Activated T-helper 17 cell treated with anti-CD3 and anti-CD28 coated beads, Interleukin-2, amount 50 U/mL, for 72 hours (primary cell): ENCODE measurements at regions not wholly inside any gene's neighbourhood (a gene's known extent, or its start where the extent isn't known, plus 50 kb on each side); places are given as distances from the start of the nearest gene placed in this dataset.

Experiments used
- ATAC-seq: fragments of 150-1000 bp; cut with Tn5 transposase; replicated peaks from 2 replicates; pipeline ENCODE4 v1.10.0; 2021; ENCODE audit warnings: mild to moderate bottlenecking, moderate library complexity
- H3K27ac Mint-ChIP-seq: one replicate; pipeline ENCODE4 v1.8.0; 2022; ENCODE audit warnings: mixed read lengths
- H3K27me3 Mint-ChIP-seq: one replicate; pipeline ENCODE4 v1.8.0; 2022; ENCODE audit warnings: mixed read lengths
- H3K36me3 Mint-ChIP-seq: one replicate; pipeline ENCODE4 v1.8.0; 2022; ENCODE audit warnings: low read depth, mild to moderate bottlenecking, mixed read lengths
- H3K4me1 Mint-ChIP-seq: one replicate; pipeline ENCODE4 v1.8.0; 2022; ENCODE audit warnings: mixed read lengths
- H3K4me3 Mint-ChIP-seq: one replicate; pipeline ENCODE4 v1.8.0; 2022; ENCODE audit warnings: mild to moderate bottlenecking, mixed read lengths
- H3K9me3 Mint-ChIP-seq: one replicate; pipeline ENCODE4 v1.8.0; 2022; ENCODE audit warnings: mixed read lengths

GRCh38 chr12:22396735-22397134 is 62.2 kb upstream of the ST8SIA1 start:
- Mint-ChIP-seq H3K27ac (peak overlapping the region; percentile 80), H3K36me3 (no peaks in the 10 kb centered on the region), H3K27me3 (no peaks in the 10 kb centered on the region), H3K4me1 (peaks cover 19% of the 10 kb centered on the region), H3K9me3 (peaks cover 4% of the 10 kb centered on the region), H3K4me3 (peak overlapping the region; percentile 58)
- ATAC-seq = peak; percentile 21

DNA sequence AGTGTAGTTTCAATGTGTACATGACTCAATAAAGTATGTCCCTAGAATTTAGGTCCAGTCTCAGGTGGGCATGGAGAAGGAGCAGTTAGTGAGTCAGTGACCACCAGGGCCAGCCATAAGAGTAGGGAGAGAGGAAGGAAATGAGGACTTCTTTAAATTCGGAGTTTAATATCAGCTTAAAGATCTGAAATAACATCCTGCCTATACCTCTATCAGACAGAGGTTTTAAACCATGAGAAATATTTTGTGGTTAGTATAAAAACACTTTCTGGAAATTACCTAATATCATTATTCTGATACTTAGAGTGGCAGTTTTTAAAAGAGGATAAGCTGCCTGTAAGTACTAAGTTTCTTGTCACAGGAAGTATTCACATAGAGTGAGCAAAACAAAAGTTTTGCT is 61.7 kb upstream of the ST8SIA1 start:
- Mint-ChIP-seq H3K27ac (peak overlapping the region; percentile 80), H3K27me3 (no peaks in the 10 kb centered on the region), H3K4me1 (peaks cover 19% of the 10 kb centered on the region), H3K4me3 (peak overlapping the region; percentile 58), H3K9me3 (peaks cover 4% of the 10 kb centered on the region), H3K36me3 (no peaks in the 10 kb centered on the region)
- ATAC-seq = peak; percentile 74

DNA sequence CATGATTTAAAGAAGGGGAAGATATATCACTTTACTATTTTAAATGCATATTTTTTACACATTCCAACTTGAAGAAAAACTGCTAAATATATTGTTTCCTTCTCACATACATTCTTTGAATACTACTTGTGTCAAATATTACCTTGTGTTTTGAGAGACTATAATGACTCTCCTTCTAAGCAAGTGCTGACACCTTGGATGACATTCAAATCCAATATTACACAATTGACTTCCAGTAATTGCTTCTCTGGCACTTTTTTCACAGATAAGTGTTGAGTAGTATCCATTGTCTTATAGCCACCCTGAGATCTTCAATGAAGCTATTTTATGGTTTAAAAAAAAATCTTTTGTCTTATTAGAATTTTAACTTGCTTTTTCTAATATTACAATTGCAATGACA is 61.2 kb upstream of the ST8SIA1 start:
- peak overlapping the region; percentile 80 for H3K27ac Mint-ChIP-seq
- H3K4me3 Mint-ChIP-seq = peak overlapping the region; percentile 58
- no peak for ATAC-seq
- no peaks in the 10 kb centered on the region for H3K27me3 Mint-ChIP-seq
- H3K9me3 Mint-ChIP-seq = peaks cover 4% of the 10 kb centered on the region
- no peaks in the 10 kb centered on the region for H3K36me3 Mint-ChIP-seq
- H3K4me1 Mint-ChIP-seq = peaks cover 19% of the 10 kb centered on the region
